ENCODE measurements at regions not wholly inside any gene's neighbourhood (a gene's known extent, or its start where the extent isn't known, plus 50 kb on each side); places are given as distances from the start of the nearest gene placed in this dataset.

DNA sequence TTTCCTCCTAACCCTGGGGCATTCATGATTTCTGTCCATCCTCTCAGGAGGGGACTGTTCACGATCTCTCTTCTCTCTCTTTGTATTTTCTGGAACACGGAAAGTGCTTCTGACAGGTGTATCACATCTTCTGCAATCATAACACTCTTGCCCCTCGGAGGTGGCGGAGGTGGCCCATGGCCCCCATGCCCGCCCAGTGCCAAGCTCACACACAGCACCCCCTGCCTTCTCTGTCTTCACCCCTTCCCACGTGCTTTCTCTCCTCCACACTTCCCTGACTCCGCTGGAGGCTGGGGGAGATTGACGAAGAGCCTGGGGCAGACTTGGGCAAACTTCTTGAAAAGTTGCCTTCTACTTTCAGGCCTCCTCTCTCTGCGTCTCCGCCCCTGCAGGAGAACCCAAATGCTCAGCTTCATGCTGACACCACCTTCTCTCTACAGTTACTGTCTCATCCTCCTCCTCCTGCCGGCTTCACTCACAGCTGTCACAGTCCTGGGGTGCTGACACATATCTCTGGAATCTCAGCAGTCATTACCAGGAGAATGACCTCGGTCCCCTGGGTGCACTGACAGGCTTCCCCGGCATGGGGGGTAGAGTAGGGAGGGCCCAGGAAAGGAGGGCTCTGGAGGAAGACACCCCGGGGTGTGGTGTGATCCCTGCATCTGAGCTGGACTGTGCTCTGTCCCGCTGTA, 127.1 kb downstream of the ENGASE start:
- Mint-ChIP-seq H3K27ac (0 out of 2 replicates have a peak overlapping the region, but pooled peaks have one; percentile 24), H3K9me3 (no peaks in the 10 kb centered on the region), H3K4me3 (no peak overlapping the region), H3K27me3 (ENCODE audit: low read depth) (no peaks in the 10 kb centered on the region), H3K4me1 (peaks cover 32% of the 10 kb centered on the region), H3K36me3 (no peaks in the 10 kb centered on the region)
- ATAC-seq (no peak), DNase-seq (ENCODE audit: low spot score) (no peak)
- TF ChIP-seq KAT7 (CRISPR knock-in tag; IDR thresholded peaks at IDR 0.05; ENCODE audit: borderline replicate concordance) = no peak
- no peak for TF ChIP-seq NFE2L1 (CRISPR knock-in tag; IDR thresholded peaks at IDR 0.05)
- TF ChIP-seq FOXK1 (CRISPR knock-in tag; IDR thresholded peaks at IDR 0.05) = no peak
- no peak for TF ChIP-seq OVOL2 (CRISPR knock-in tag; IDR thresholded peaks at IDR 0.05; ENCODE audit: borderline replicate concordance)
- no peak for TF ChIP-seq NR1H2 (CRISPR knock-in tag; IDR thresholded peaks at IDR 0.05)
- no peak for TF ChIP-seq CREB1 (CRISPR knock-in tag; IDR thresholded peaks at IDR 0.05)
- TF ChIP-seq ZNF416 (CRISPR knock-in tag; IDR thresholded peaks at IDR 0.05) = no peak
- TF ChIP-seq ZNF396 (CRISPR knock-in tag; IDR thresholded peaks at IDR 0.05; ENCODE audit: borderline replicate concordance) = no peak
- TF ChIP-seq TP53 (CRISPR knock-in tag; IDR thresholded peaks at IDR 0.05) = no peak
- TF ChIP-seq, protein P1, sequence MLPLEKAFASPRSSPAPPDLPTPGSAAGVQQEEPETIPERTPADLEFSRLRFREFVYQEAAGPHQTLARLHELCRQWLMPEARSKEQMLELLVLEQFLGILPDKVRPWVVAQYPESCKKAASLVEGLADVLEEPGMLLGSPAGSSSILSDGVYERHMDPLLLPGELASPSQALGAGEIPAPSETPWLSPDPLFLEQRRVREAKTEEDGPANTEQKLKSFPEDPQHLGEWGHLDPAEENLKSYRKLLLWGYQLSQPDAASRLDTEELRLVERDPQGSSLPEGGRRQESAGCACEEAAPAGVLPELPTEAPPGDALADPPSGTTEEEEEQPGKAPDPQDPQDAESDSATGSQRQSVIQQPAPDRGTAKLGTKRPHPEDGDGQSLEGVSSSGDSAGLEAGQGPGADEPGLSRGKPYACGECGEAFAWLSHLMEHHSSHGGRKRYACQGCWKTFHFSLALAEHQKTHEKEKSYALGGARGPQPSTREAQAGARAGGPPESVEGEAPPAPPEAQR (CRISPR knock-in tag; IDR thresholded peaks at IDR 0.05) = no peak
- no peak for TF ChIP-seq ZNF423 (CRISPR knock-in tag; IDR thresholded peaks at IDR 0.05)
- no peak for TF ChIP-seq NFATC4 (CRISPR knock-in tag; IDR thresholded peaks at IDR 0.05)
- TF ChIP-seq, protein P2, sequence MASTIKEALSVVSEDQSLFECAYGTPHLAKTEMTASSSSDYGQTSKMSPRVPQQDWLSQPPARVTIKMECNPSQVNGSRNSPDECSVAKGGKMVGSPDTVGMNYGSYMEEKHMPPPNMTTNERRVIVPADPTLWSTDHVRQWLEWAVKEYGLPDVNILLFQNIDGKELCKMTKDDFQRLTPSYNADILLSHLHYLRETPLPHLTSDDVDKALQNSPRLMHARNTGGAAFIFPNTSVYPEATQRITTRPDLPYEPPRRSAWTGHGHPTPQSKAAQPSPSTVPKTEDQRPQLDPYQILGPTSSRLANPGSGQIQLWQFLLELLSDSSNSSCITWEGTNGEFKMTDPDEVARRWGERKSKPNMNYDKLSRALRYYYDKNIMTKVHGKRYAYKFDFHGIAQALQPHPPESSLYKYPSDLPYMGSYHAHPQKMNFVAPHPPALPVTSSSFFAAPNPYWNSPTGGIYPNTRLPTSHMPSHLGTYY (CRISPR knock-in tag; IDR thresholded peaks at IDR 0.05) = no peak
- TF ChIP-seq GABPB1 (CRISPR knock-in tag; IDR thresholded peaks at IDR 0.05) = no peak
- TF ChIP-seq, protein P3, sequence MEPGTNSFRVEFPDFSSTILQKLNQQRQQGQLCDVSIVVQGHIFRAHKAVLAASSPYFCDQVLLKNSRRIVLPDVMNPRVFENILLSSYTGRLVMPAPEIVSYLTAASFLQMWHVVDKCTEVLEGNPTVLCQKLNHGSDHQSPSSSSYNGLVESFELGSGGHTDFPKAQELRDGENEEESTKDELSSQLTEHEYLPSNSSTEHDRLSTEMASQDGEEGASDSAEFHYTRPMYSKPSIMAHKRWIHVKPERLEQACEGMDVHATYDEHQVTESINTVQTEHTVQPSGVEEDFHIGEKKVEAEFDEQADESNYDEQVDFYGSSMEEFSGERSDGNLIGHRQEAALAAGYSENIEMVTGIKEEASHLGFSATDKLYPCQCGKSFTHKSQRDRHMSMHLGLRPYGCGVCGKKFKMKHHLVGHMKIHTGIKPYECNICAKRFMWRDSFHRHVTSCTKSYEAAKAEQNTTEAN (CRISPR knock-in tag; IDR thresholded peaks at IDR 0.05) = no peak
- TF ChIP-seq NR2C2 (CRISPR knock-in tag; IDR thresholded peaks at IDR 0.05) = no peak
- no peak for TF ChIP-seq TEAD1 (CRISPR knock-in tag; IDR thresholded peaks at IDR 0.05)
- TF ChIP-seq, protein P4, sequence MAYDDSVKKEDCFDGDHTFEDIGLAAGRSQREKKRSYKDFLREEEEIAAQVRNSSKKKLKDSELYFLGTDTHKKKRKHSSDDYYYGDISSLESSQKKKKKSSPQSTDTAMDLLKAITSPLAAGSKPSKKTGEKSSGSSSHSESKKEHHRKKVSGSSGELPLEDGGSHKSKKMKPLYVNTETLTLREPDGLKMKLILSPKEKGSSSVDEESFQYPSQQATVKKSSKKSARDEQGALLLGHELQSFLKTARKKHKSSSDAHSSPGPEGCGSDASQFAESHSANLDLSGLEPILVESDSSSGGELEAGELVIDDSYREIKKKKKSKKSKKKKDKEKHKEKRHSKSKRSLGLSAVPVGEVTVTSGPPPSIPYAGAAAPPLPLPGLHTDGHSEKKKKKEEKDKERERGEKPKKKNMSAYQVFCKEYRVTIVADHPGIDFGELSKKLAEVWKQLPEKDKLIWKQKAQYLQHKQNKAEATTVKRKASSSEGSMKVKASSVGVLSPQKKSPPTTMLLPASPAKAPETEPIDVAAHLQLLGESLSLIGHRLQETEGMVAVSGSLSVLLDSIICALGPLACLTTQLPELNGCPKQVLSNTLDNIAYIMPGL (CRISPR knock-in tag; IDR thresholded peaks at IDR 0.05) = no peak
- ChIA-PET POLR2A (no interaction called here), CTCF (interaction anchor here (0.5 to 3.2 kb wide), 7 partner anchors 10 to 199 kb away, joined by 3 to 21 read pairs (median 5); no protein-coding TSS in a partner anchor)

DNA sequence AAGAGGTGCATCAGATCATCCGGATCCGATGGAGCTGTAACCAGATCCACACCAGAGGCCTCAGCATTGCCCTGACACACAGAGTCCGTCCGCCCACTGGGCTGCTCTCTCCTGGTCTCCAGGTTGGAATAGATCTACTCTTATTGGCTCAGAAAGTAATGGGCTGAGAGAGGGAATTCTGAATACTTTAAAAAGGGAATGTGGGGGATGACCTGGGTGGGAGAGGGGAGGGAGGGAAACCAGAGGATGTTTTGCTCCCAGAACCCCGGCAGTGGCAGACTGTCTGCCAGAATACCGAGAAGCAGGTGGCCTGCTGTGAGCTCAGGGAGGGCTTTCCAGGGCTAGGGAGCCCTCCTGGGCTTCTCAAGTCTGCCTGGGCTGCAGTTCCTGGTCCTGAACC, 126.5 kb downstream of the ENGASE start:
- peak; percentile 53 for ATAC-seq
- TF ChIP-seq ZNF423 (CRISPR knock-in tag; IDR thresholded peaks at IDR 0.05) = peak; percentile 61
- TF ChIP-seq, protein P5, sequence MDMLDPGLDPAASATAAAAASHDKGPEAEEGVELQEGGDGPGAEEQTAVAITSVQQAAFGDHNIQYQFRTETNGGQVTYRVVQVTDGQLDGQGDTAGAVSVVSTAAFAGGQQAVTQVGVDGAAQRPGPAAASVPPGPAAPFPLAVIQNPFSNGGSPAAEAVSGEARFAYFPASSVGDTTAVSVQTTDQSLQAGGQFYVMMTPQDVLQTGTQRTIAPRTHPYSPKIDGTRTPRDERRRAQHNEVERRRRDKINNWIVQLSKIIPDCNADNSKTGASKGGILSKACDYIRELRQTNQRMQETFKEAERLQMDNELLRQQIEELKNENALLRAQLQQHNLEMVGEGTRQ (CRISPR knock-in tag; IDR thresholded peaks at IDR 0.05) = no peak
- ChIA-PET CTCF (interaction anchor here (0.5 to 3.2 kb wide), 9 partner anchors 9 to 323 kb away, joined by 3 to 21 read pairs (median 5); no protein-coding TSS in a partner anchor), POLR2A (interaction anchor here (1.3 kb wide), 1 partner anchor 8 kb away, joined by 3 read pairs; no protein-coding TSS in a partner anchor)
- Mint-ChIP-seq H3K9me3 (no peaks in the 10 kb centered on the region), H3K4me3 (no peak overlapping the region), H3K4me1 (peaks cover 32% of the 10 kb centered on the region), H3K27ac (peak overlapping the region; percentile 75), H3K36me3 (no peaks in the 10 kb centered on the region), H3K27me3 (ENCODE audit: low read depth) (no peaks in the 10 kb centered on the region)
- DNase-seq (ENCODE audit: low spot score) = no peak

All from WTC11 (cell line).